Adrenal gland (tissue), 5 donors: ENCODE measurements at regions not wholly inside any gene's neighbourhood (a gene's known extent, or its start where the extent isn't known, plus 50 kb on each side); places are given as distances from the start of the nearest gene placed in this dataset.

ENCODE experiments used
- POLR2A ChIP-seq, 2 donors: fragments of 450-650 bp; IDR thresholded peaks; one replicate each; pipeline ENCODE4 v1.6.1; 2017; ENCODE audit warnings: antibody characterized with exemption in 2 of 2, mild to moderate bottlenecking in 2 of 2, moderate library complexity in 1 of 2
- TF ChIP-seq, protein P1 (sequence below), 6 experiments: fragments of 450-650 bp in 4 of 6; fragments of 200-600 bp in 2 of 6; sonication (generic) in 1 of 6; IDR thresholded peaks; 1 replicate in 5 of 6; 2 replicates in 1 of 6; pipeline versions ENCODE4 v1.5.1 to v1.8.0; 2016 to 2021; ENCODE audit warnings: antibody characterized with exemption in 6 of 6, mild to moderate bottlenecking in 2 of 6, moderate library complexity in 1 of 6
- donor health status: DM: no; HTN: no; CAD: no.

DNA sequence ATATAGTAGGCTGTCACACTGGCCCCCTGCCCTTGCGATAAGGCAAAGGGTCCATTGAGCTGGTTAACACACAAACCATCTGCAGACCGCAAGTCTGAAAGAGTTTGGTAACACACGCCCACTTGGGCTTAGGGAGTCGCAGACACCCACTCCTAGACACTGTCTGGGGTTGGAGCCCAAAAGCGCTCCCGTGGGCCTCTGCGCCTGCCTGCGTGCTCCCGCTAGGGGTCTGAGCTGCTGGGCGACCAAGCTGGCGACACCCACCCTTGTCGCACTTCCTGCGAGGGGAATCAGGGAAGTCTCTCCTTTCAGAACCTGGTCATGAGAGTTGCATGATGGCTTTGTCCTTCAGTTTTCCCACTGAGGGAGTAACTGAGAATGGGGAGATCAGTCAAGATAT, 653.0 kb downstream of the HTR1B start:
- TF ChIP-seq, protein P1, sequence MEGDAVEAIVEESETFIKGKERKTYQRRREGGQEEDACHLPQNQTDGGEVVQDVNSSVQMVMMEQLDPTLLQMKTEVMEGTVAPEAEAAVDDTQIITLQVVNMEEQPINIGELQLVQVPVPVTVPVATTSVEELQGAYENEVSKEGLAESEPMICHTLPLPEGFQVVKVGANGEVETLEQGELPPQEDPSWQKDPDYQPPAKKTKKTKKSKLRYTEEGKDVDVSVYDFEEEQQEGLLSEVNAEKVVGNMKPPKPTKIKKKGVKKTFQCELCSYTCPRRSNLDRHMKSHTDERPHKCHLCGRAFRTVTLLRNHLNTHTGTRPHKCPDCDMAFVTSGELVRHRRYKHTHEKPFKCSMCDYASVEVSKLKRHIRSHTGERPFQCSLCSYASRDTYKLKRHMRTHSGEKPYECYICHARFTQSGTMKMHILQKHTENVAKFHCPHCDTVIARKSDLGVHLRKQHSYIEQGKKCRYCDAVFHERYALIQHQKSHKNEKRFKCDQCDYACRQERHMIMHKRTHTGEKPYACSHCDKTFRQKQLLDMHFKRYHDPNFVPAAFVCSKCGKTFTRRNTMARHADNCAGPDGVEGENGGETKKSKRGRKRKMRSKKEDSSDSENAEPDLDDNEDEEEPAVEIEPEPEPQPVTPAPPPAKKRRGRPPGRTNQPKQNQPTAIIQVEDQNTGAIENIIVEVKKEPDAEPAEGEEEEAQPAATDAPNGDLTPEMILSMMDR (IDR thresholded peaks at IDR 0.05): no peak
- no peak for TF ChIP-seq POLR2A (IDR thresholded peaks at IDR 0.05)
